ENCODE measurements at regions not wholly inside any gene's neighbourhood (a gene's known extent, or its start where the extent isn't known, plus 50 kb on each side); places are given as distances from the start of the nearest gene placed in this dataset.
"Not testable (repeated sequence)": the region's sequence is repeated elsewhere in the genome, so short reads cannot be mapped to it uniquely, and the experiment has no call there.

DNA sequence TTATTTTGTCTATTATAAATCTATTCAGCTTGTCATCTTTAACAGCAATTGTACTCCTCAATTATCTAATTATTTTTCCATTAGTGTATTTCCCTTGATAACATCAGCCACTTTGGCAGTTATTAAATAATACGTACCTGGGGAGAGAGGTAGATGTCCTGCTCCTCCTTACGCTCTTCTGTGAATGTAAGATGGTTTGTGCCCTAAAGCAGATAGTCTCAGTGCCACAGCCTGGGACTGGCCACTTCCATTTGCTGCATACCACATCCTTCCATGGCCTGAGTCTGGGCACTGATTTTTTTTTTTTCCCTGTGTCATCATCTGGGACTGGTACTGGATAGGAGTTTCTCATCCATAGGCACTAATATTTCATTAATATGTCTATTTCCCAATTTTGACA lies 632.4 kb upstream of the LRRTM4 start:
- DNase-seq: no peak
- Histone ChIP-seq H4K5ac (ENCODE audit: low read length) (no peak overlapping the region), H3K79me2 (ENCODE audit: control insufficient read depth, insufficient read depth, low read length) (no peaks in the 10 kb centered on the region), H3K23ac (ENCODE audit: low read length) (no peak overlapping the region), H3K4ac (ENCODE audit: low read depth, low read length) (no peak overlapping the region), H2BK15ac (replicated peaks; ENCODE audit: low read depth) (no peak overlapping the region), H3K18ac (ENCODE audit: low read length) (no peak overlapping the region), H2BK5ac (ENCODE audit: low read length) (no peak overlapping the region), H3K36me3 (ENCODE audit: control insufficient read depth, insufficient read depth, low read length) (no peaks in the 10 kb centered on the region), H3K27me3 (ENCODE audit: insufficient read depth, low read length, poor library complexity) (no peaks in the 10 kb centered on the region), H2BK120ac (ENCODE audit: low read depth, low read length) (no peak overlapping the region), H2AK5ac (ENCODE audit: low read length) (no peak overlapping the region), H4K8ac (ENCODE audit: low read depth, low read length) (no peak overlapping the region), H3K9ac (ENCODE audit: low read length) (no peak overlapping the region), H3K4me1 (ENCODE audit: control insufficient read depth, low read depth, low read length) (no peaks in the 10 kb centered on the region), H3K27ac (ENCODE audit: low read depth, low read length) (no peak overlapping the region), H3K4me2 (ENCODE audit: low read length) (no peak overlapping the region), H3K4me3 (ENCODE audit: low read length) (no peak overlapping the region), H3K79me1 (ENCODE audit: low read length) (no peaks in the 10 kb centered on the region), H3K56ac (ENCODE audit: low read length) (no peak overlapping the region)
- WGBS (ENCODE audit: extremely low coverage, insufficient coverage, low lambda C conversion rate): no CpG with 5 or more reads among the region's 2 CpGs

DNA sequence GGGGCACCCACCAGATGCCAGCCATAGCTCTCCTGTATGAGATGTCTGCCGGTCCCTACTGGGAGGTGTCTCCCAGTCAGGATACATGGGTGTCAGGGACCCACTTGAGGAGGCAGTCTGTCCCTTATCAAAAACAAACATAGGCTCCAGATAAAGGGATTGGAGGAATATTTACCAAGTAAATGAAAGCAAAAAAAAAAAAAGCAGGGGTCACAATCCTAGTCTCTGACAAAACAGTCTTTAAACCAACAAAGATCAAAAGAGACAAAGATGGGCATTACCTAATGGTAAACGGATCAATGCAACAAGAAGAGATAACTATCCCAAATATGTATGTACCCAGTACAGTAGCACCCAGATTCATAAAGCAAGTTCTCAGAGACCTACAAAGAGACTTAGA lies 640.0 kb upstream of the LRRTM4 start:
- H3K18ac ChIP-seq (ENCODE audit: low read length): no peak overlapping the region
- no CpG with 5 or more reads among the region's 2 CpGs for WGBS (ENCODE audit: extremely low coverage, insufficient coverage, low lambda C conversion rate)
- no peak overlapping the region for H3K27ac ChIP-seq (ENCODE audit: low read depth, low read length)
- H3K4me3 ChIP-seq (ENCODE audit: low read length): no peak overlapping the region
- no peak overlapping the region for H3K4me2 ChIP-seq (ENCODE audit: low read length)
- no peaks in the 10 kb centered on the region for H3K4me1 ChIP-seq (ENCODE audit: control insufficient read depth, low read depth, low read length)
- H4K5ac ChIP-seq (ENCODE audit: low read length): no peak overlapping the region
- no peak overlapping the region for H3K23ac ChIP-seq (ENCODE audit: low read length)
- H2BK15ac ChIP-seq (replicated peaks; ENCODE audit: low read depth): no peak overlapping the region
- no peak overlapping the region for H3K56ac ChIP-seq (ENCODE audit: low read length)
- H4K8ac ChIP-seq (ENCODE audit: low read depth, low read length): no peak overlapping the region
- no peak overlapping the region for H2AK5ac ChIP-seq (ENCODE audit: low read length)
- no peaks in the 10 kb centered on the region for H3K36me3 ChIP-seq (ENCODE audit: control insufficient read depth, insufficient read depth, low read length)
- H2BK5ac ChIP-seq (ENCODE audit: low read length): no peak overlapping the region
- H2BK120ac ChIP-seq (ENCODE audit: low read depth, low read length): no peak overlapping the region
- no peak overlapping the region for H3K4ac ChIP-seq (ENCODE audit: low read depth, low read length)
- H3K27me3 ChIP-seq (ENCODE audit: insufficient read depth, low read length, poor library complexity): no peaks in the 10 kb centered on the region
- H3K79me1 ChIP-seq (ENCODE audit: low read length): no peaks in the 10 kb centered on the region
- no peak for DNase-seq
- H3K9ac ChIP-seq (ENCODE audit: low read length): no peak overlapping the region
- H3K79me2 ChIP-seq (ENCODE audit: control insufficient read depth, insufficient read depth, low read length): no peaks in the 10 kb centered on the region

DNA sequence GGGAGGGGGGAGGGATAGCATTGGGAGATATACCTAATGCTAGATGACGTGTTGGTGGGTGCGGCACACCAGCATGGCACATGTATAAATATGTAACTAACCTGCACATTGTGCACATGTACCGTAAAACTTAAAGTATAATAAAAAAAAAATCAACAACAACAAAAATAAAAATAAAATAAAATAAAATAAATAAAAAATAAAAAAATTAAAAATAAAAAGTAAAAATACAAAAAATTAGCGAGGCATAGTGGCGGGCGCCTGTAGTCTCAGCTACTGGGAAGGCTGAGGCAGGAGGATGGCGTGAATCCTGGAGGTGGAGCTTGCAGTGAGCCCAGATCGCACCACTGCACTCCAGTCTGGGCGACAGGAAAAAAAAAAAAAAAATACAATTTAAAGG lies 650.0 kb upstream of the LRRTM4 start:
- H3K79me2 ChIP-seq (ENCODE audit: control insufficient read depth, insufficient read depth, low read length); H4K5ac ChIP-seq (ENCODE audit: low read length); H3K4ac ChIP-seq (ENCODE audit: low read depth, low read length); H4K8ac ChIP-seq (ENCODE audit: low read depth, low read length); H2BK5ac ChIP-seq (ENCODE audit: low read length); H3K56ac ChIP-seq (ENCODE audit: low read length); DNase-seq; H3K23ac ChIP-seq (ENCODE audit: low read length); H3K9ac ChIP-seq (ENCODE audit: low read length); H3K4me3 ChIP-seq (ENCODE audit: low read length); H2BK120ac ChIP-seq (ENCODE audit: low read depth, low read length); H2AK5ac ChIP-seq (ENCODE audit: low read length); H3K79me1 ChIP-seq (ENCODE audit: low read length); H3K4me1 ChIP-seq (ENCODE audit: control insufficient read depth, low read depth, low read length); H3K18ac ChIP-seq (ENCODE audit: low read length); H3K27me3 ChIP-seq (ENCODE audit: insufficient read depth, low read length, poor library complexity); H3K27ac ChIP-seq (ENCODE audit: low read depth, low read length); H2BK15ac ChIP-seq (replicated peaks; ENCODE audit: low read depth); H3K36me3 ChIP-seq (ENCODE audit: control insufficient read depth, insufficient read depth, low read length); H3K4me2 ChIP-seq (ENCODE audit: low read length): not testable (repeated sequence)
- 100% methylated on average over 1 of the region's 9 CpGs for WGBS (ENCODE audit: extremely low coverage, insufficient coverage, low lambda C conversion rate)

DNA sequence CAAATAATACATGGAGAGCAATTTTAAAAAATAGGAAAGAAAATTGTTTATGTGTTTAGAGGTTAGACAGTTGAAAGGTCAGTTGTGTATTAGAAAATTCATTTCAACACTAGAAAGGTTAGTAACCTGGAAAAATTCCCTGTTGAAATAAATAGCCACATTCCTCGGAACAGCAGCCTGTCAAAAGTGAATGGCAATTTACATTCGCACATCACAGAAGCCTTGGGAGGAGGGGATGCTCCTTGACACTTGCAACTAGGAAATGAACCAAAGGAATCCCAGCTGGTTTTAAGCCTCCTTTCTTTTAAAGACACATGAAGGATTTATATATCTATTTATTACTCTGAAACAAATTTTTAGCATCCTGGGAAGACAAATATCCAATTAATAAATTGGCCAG lies 653.5 kb upstream of the LRRTM4 start:
- Histone ChIP-seq H4K8ac (ENCODE audit: low read depth, low read length) (no peak overlapping the region), H4K5ac (ENCODE audit: low read length) (no peak overlapping the region), H2AK5ac (ENCODE audit: low read length) (no peak overlapping the region), H3K18ac (ENCODE audit: low read length) (no peak overlapping the region), H2BK15ac (replicated peaks; ENCODE audit: low read depth) (no peak overlapping the region), H3K23ac (ENCODE audit: low read length) (no peak overlapping the region), H2BK120ac (ENCODE audit: low read depth, low read length) (no peak overlapping the region), H3K4me1 (ENCODE audit: control insufficient read depth, low read depth, low read length) (no peaks in the 10 kb centered on the region), H3K36me3 (ENCODE audit: control insufficient read depth, insufficient read depth, low read length) (no peaks in the 10 kb centered on the region), H2BK5ac (ENCODE audit: low read length) (no peak overlapping the region), H3K27ac (ENCODE audit: low read depth, low read length) (no peak overlapping the region), H3K27me3 (ENCODE audit: insufficient read depth, low read length, poor library complexity) (no peaks in the 10 kb centered on the region), H3K4me2 (ENCODE audit: low read length) (no peak overlapping the region), H3K4me3 (ENCODE audit: low read length) (no peak overlapping the region), H3K79me2 (ENCODE audit: control insufficient read depth, insufficient read depth, low read length) (no peaks in the 10 kb centered on the region), H3K79me1 (ENCODE audit: low read length) (no peaks in the 10 kb centered on the region), H3K4ac (ENCODE audit: low read depth, low read length) (no peak overlapping the region), H3K56ac (ENCODE audit: low read length) (no peak overlapping the region), H3K9ac (ENCODE audit: low read length) (no peak overlapping the region)
- DNase-seq: peak; percentile 21
- WGBS (ENCODE audit: extremely low coverage, insufficient coverage, low lambda C conversion rate): no CpG with 5 or more reads among the region's 2 CpGs

DNA sequence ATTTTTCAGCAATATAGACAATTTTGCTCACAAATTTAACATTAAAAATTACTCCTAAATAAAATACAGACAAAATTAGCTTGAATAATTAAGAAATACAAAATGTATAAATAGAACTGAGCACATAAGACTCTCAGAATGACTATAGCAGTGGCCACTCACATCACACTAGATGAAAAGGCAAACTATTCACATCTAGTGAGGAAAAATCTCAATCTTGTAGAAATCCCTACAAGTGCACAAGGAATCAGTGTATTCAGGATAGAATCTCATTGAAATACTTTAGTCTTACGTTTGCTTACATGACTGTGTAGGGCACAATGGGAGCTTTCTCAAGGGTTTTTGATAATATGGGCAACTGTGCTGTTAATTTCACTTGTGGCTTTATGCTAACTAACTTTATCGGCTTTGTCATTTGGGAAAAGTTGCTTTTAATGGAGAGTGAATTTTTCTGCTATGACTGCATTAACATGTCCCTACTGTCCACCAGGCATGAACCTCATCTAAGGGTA lies 678.9 kb upstream of the LRRTM4 start:
- Histone ChIP-seq H3K18ac (ENCODE audit: low read length) (no peak overlapping the region), H3K4me3 (ENCODE audit: low read length) (no peak overlapping the region), H3K27me3 (ENCODE audit: insufficient read depth, low read length, poor library complexity) (no peaks in the 10 kb centered on the region), H3K4me1 (ENCODE audit: control insufficient read depth, low read depth, low read length) (no peaks in the 10 kb centered on the region), H4K5ac (ENCODE audit: low read length) (no peak overlapping the region), H3K23ac (ENCODE audit: low read length) (no peak overlapping the region), H3K36me3 (ENCODE audit: control insufficient read depth, insufficient read depth, low read length) (no peaks in the 10 kb centered on the region), H3K4ac (ENCODE audit: low read depth, low read length) (no peak overlapping the region), H3K4me2 (ENCODE audit: low read length) (no peak overlapping the region), H2BK120ac (ENCODE audit: low read depth, low read length) (no peak overlapping the region), H3K79me1 (ENCODE audit: low read length) (no peaks in the 10 kb centered on the region), H2BK15ac (replicated peaks; ENCODE audit: low read depth) (no peak overlapping the region), H3K27ac (ENCODE audit: low read depth, low read length) (no peak overlapping the region), H2BK5ac (ENCODE audit: low read length) (no peak overlapping the region), H3K79me2 (ENCODE audit: control insufficient read depth, insufficient read depth, low read length) (no peaks in the 10 kb centered on the region), H2AK5ac (ENCODE audit: low read length) (no peak overlapping the region), H3K9ac (ENCODE audit: low read length) (no peak overlapping the region), H4K8ac (ENCODE audit: low read depth, low read length) (peak overlapping the region; percentile 13), H3K56ac (ENCODE audit: low read length) (no peak overlapping the region)
- WGBS (ENCODE audit: extremely low coverage, insufficient coverage, low lambda C conversion rate): no CpG with 5 or more reads among the region's 2 CpGs
- DNase-seq: no peak

DNA sequence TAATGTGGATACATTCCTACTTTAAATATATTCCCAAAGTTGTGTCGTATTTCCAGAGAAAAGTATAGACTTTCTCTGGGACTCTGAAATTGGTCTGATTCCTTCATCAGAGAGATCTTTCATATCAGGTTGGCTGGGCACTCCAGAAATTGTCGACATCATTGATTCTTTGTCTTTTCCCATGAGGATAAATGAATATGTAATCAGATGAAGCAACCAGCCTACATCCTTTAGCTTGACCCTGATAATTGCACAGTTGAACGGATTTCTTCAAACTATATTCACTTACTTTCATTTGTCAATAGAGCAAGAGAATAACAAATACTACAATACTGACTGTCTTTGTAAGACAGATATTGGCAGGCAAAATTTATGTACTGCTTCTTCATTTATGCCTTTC lies 680.2 kb upstream of the LRRTM4 start:
- Histone ChIP-seq H4K5ac (ENCODE audit: low read length) (no peak overlapping the region), H3K79me2 (ENCODE audit: control insufficient read depth, insufficient read depth, low read length) (no peaks in the 10 kb centered on the region)

More for the DNA sequence above, 680.2 kb upstream of the LRRTM4 start:
- Histone ChIP-seq H2AK5ac (ENCODE audit: low read length) (no peak overlapping the region), H3K27ac (ENCODE audit: low read depth, low read length) (no peak overlapping the region), H4K8ac (ENCODE audit: low read depth, low read length) (no peak overlapping the region), H3K36me3 (ENCODE audit: control insufficient read depth, insufficient read depth, low read length) (no peaks in the 10 kb centered on the region), H3K4me3 (ENCODE audit: low read length) (no peak overlapping the region), H3K27me3 (ENCODE audit: insufficient read depth, low read length, poor library complexity) (no peaks in the 10 kb centered on the region), H3K4ac (ENCODE audit: low read depth, low read length) (no peak overlapping the region), H3K4me2 (ENCODE audit: low read length) (no peak overlapping the region), H2BK5ac (ENCODE audit: low read length) (no peak overlapping the region), H2BK120ac (ENCODE audit: low read depth, low read length) (no peak overlapping the region), H3K4me1 (ENCODE audit: control insufficient read depth, low read depth, low read length) (no peaks in the 10 kb centered on the region), H3K23ac (ENCODE audit: low read length) (no peak overlapping the region), H2BK15ac (replicated peaks; ENCODE audit: low read depth) (no peak overlapping the region), H3K56ac (ENCODE audit: low read length) (no peak overlapping the region), H3K18ac (ENCODE audit: low read length) (no peak overlapping the region), H3K79me1 (ENCODE audit: low read length) (no peaks in the 10 kb centered on the region), H3K9ac (ENCODE audit: low read length) (no peak overlapping the region)
- WGBS (ENCODE audit: extremely low coverage, insufficient coverage, low lambda C conversion rate): no CpG with 5 or more reads among the region's 3 CpGs
- no peak for DNase-seq
